GM12878 (cell line): ENCODE measurements at regions not wholly inside any gene's neighbourhood (a gene's known extent, or its start where the extent isn't known, plus 50 kb on each side); places are given as distances from the start of the nearest gene placed in this dataset.

Experiments used
- ATAC-seq: fragments of 200-7000 bp; cut with Tn5 transposase; 3 replicates; pipeline ENCODE4 v1.9.1; 2020; ENCODE audit warnings: mild to moderate bottlenecking, moderate library complexity
- BruUV-seq: library from RNA; stranded (reverse); fragments of 400-500 nt; replicated peaks from 2 replicates; lab custom pipeline; 2021; lab: Mats Ljungman, UMichigan
- CTCF ChIA-PET: fragments of 300-600 bp; sonication (Branson Sonifier 250); formaldehyde crosslinking; extraction: SDS; loops from one replicate; lab custom pipeline; 2021; ENCODE audit warnings: inconsistent platforms; lab: Yijun Ruan, JAX
- POLR2A ChIA-PET: fragments of 350-600 bp; formaldehyde crosslinking; extraction: SDS; loops from one replicate; lab custom pipeline; 2021; ENCODE audit warnings: inconsistent platforms; lab: Charles Lee
- RAD21 ChIA-PET: fragments of 300-600 bp; sonication (Branson Sonifier 250); formaldehyde crosslinking; loops from one replicate; lab custom pipeline; 2023; ENCODE audit warnings: antibody characterized with exemption; ENCODE audit not compliant: unreplicated experiment; lab: Charles Lee
- SMC1A ChIA-PET: fragments of 300-600 bp; sonication (Branson Sonifier 250); formaldehyde crosslinking; loops from one replicate; lab custom pipeline; 2023; ENCODE audit not compliant: unreplicated experiment, uncharacterized antibody; lab: Charles Lee
- DNase-seq: peaks from one replicate; pipeline ENCODE4 v3.0.0-alpha.2; 2011; ENCODE audit warnings: low read depth, low spot score
- FAIRE-seq: peaks from 3 replicates; lab custom pipeline; 2011; peaks lifted over from hg19 to GRCh38; lab: Jason Lieb, UNC
- H2AFZ ChIP-seq: 2 replicates; pipeline ENCODE4 v1.6.0; 2011; ENCODE audit warnings: low read depth, low read length, control low read depth; ENCODE audit not compliant: control insufficient read depth
- H3K27ac ChIP-seq: 2 replicates; pipeline ENCODE4 v1.5.1; 2011; ENCODE audit warnings: control low read depth; ENCODE audit not compliant: control insufficient read depth, insufficient read depth
- H3K27me3 ChIP-seq, 2 experiments: replicated peaks in 1 of 2; 2 replicates each; pipeline versions ENCODE4 v1.6.0 to v1.6.1; 2011; ENCODE audit warnings: low read length in 1 of 2; ENCODE audit not compliant: control insufficient read depth in 2 of 2, insufficient read depth in 2 of 2
- H3K36me3 ChIP-seq, 2 experiments: 2 replicates each; pipeline ENCODE4 v1.5.1; 2011; ENCODE audit warnings: low read length in 1 of 2; ENCODE audit not compliant: control insufficient read depth in 2 of 2, insufficient read depth in 2 of 2
- H3K4me1 ChIP-seq: 2 replicates; pipeline ENCODE4 v1.6.1; 2011; ENCODE audit warnings: mild to moderate bottlenecking, low read length, moderate library complexity, mixed read lengths; ENCODE audit not compliant: control insufficient read depth, insufficient read depth
- H3K4me2 ChIP-seq: 2 replicates; pipeline ENCODE4 v1.6.0; 2011; ENCODE audit warnings: control low read depth; ENCODE audit not compliant: control insufficient read depth, insufficient read depth
- H3K4me3 ChIP-seq: fragments of 200-600 bp; sonication (generic); 2 replicates; pipeline ENCODE4 v1.5.1; 2016
- H3K79me2 ChIP-seq: 2 replicates; pipeline ENCODE4 v1.6.0; 2011; ENCODE audit warnings: low read length; ENCODE audit not compliant: control insufficient read depth, insufficient read depth
- H3K9ac ChIP-seq: 2 replicates; pipeline ENCODE4 v1.8.0; 2011; ENCODE audit warnings: low read length, control low read depth, mixed read lengths; ENCODE audit not compliant: control insufficient read depth, insufficient read depth
- H3K9me3 ChIP-seq: replicated peaks from 3 replicates; pipeline ENCODE4 v1.5.1; 2011; ENCODE audit warnings: mild to moderate bottlenecking, low read length; ENCODE audit not compliant: control insufficient read depth, insufficient read depth
- H4K20me1 ChIP-seq: 2 replicates; pipeline ENCODE4 v1.6.0; 2011; ENCODE audit not compliant: control insufficient read depth, insufficient read depth
- CEBPB ChIP-seq, 2 experiments: fragments of 150-350 bp in 1 of 2; IDR thresholded peaks; 2 replicates each; pipeline ENCODE4 v1.6.1; 2012 to 2014; ENCODE audit warnings: low read depth in 2 of 2, low read length in 2 of 2, borderline replicate concordance in 1 of 2, inconsistent platforms in 1 of 2
- SIN3A ChIP-seq: IDR thresholded peaks from 2 replicates; pipeline ENCODE4 v1.6.1; 2012; ENCODE audit warnings: low read depth, low read length, improper control_type of control experiment
- TCF3 ChIP-seq: IDR thresholded peaks from 2 replicates; pipeline ENCODE4 v1.6.1; 2012; ENCODE audit warnings: low read depth, mild to moderate bottlenecking, low read length, borderline replicate concordance; ENCODE audit not compliant: insufficient read depth
- whole genome bisulfite sequencing: methylation state at CpG from one replicate; pipeline ENCODE4 v1.1.6; 2016; ENCODE audit warnings: low lambda C conversion rate; ENCODE audit not compliant: insufficient replicate concordance, insufficient coverage; ENCODE audit errors: missing lambda C conversion rate; 5-methylcytosine and 5-hydroxymethylcytosine counted together
- in situ Hi-C: fragments of 300-500 bp; cut with MboI; formaldehyde crosslinking; loops from 9 replicates; pipeline ENCODE4 v1.14.3; 2018; ENCODE audit warnings: mixed read lengths
- intact Hi-C: fragments of 100-400 bp; cut with micrococcal nuclease; formaldehyde crosslinking; loops from one replicate; pipeline ENCODE4 v1.14.2; 2022; ENCODE audit not compliant: unreplicated experiment
- TF ChIP-seq, protein P1 (sequence below): fragments of 450-650 bp; IDR thresholded peaks from 2 replicates; pipeline ENCODE4 v1.6.1; 2017; ENCODE audit warnings: mild to moderate bottlenecking, moderate library complexity

DNA sequence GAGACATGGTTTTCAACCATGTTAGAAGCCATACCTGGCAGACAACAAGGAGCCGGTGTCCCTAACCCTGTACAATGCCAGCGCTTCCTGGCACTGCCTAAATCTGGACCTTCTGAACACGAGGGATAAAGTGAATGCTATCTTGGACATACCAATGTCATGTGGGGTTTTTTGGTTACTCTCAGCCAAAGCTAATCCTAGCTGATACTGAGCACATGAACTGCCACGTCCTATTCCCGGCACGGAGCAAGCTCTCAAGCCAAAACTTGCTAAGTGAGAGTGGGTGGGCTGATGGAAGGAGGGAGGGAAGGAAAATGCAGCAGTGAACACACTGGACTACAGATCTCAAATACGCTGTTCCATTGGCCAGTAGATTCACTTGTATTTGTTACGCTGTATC lies 226.1 kb downstream of the BCOR start:
- no peaks in the 10 kb centered on the region; the same call in 2 of the 3 replicates for H3K9me3 ChIP-seq
- no peak overlapping the region for H3K4me3 ChIP-seq
- no TSS peak for BruUV-seq
- CTCF ChIA-PET = no interaction called here
- H4K20me1 ChIP-seq = no peaks in the 10 kb centered on the region
- 65% methylated on average over 8 of the region's 8 CpGs for WGBS
- POLR2A ChIA-PET = interaction anchor here (1.1 kb wide), 1 partner anchor 20 kb away, joined by 5 read pairs; no protein-coding TSS in a partner anchor
- no peak overlapping the region for H3K9ac ChIP-seq
- no peak overlapping the region for H2AFZ ChIP-seq
- H3K27me3 ChIP-seq = no peaks in the 10 kb centered on the region
- DNase-seq (no peak), ATAC-seq (no peak), FAIRE-seq (no peak)
- RAD21 ChIA-PET = no interaction called here
- TF ChIP-seq CEBPB (IDR thresholded peaks at IDR 0.05; ENCODE audit: borderline replicate concordance in 1 of 2, low read depth in 2 of 2, low read length in 2 of 2) (no peak), SIN3A (no peak), TCF3 (no peak)
- TF ChIP-seq, protein P1, sequence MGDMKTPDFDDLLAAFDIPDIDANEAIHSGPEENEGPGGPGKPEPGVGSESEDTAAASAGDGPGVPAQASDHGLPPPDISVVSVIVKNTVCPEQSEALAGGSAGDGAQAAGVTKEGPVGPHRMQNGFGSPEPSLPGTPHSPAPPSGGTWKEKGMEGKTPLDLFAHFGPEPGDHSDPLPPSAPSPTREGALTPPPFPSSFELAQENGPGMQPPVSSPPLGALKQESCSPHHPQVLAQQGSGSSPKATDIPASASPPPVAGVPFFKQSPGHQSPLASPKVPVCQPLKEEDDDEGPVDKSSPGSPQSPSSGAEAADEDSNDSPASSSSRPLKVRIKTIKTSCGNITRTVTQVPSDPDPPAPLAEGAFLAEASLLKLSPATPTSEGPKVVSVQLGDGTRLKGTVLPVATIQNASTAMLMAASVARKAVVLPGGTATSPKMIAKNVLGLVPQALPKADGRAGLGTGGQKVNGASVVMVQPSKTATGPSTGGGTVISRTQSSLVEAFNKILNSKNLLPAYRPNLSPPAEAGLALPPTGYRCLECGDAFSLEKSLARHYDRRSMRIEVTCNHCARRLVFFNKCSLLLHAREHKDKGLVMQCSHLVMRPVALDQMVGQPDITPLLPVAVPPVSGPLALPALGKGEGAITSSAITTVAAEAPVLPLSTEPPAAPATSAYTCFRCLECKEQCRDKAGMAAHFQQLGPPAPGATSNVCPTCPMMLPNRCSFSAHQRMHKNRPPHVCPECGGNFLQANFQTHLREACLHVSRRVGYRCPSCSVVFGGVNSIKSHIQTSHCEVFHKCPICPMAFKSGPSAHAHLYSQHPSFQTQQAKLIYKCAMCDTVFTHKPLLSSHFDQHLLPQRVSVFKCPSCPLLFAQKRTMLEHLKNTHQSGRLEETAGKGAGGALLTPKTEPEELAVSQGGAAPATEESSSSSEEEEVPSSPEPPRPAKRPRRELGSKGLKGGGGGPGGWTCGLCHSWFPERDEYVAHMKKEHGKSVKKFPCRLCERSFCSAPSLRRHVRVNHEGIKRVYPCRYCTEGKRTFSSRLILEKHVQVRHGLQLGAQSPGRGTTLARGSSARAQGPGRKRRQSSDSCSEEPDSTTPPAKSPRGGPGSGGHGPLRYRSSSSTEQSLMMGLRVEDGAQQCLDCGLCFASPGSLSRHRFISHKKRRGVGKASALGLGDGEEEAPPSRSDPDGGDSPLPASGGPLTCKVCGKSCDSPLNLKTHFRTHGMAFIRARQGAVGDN = no peak
- H3K36me3 ChIP-seq = no peaks in the 10 kb centered on the region
- H3K79me2 ChIP-seq = no peaks in the 10 kb centered on the region
- H3K4me2 ChIP-seq = no peak overlapping the region
- in situ Hi-C loops = no loop called here
- intact Hi-C loops = no loop called here
- SMC1A ChIA-PET = interaction anchor here (1.4 kb wide), 2 partner anchors 11 to 56 kb away, joined by 3 to 4 read pairs; no protein-coding TSS in a partner anchor
- no peak overlapping the region for H3K27ac ChIP-seq
- peaks cover 31% of the 10 kb centered on the region for H3K4me1 ChIP-seq
